Heart right ventricle (tissue), 16 donors: ENCODE measurements at regions not wholly inside any gene's neighbourhood (a gene's known extent, or its start where the extent isn't known, plus 50 kb on each side); places are given as distances from the start of the nearest gene placed in this dataset.

Source experiments
- ATAC-seq, 8 donors: fragments of 200-7000 bp; cut with Tn5 transposase; one replicate each; pipeline ENCODE4 v1.9.1; 2020; ENCODE audit warnings: mild to moderate bottlenecking in 8 of 8, moderate library complexity in 8 of 8, moderate number of reproducible peaks in 1 of 8
- DNase-seq, 2 donors: peaks; one replicate each; pipeline ENCODE4 v3.0.0-alpha.2; 2020
- H3K27ac ChIP-seq, 10 donors: fragments of 200-600 bp; sonication (generic) in 2 of 10; one replicate each; pipeline versions ENCODE4 v1.5.0 to v1.8.0; 2020 to 2022; ENCODE audit warnings: mild to moderate bottlenecking in 3 of 10
- H3K27me3 ChIP-seq, 7 donors: fragments of 200-600 bp; one replicate each; pipeline ENCODE4 v1.8.0; 2021 to 2022; ENCODE audit warnings: mild to moderate bottlenecking in 2 of 7
- H3K36me3 ChIP-seq, 9 donors: fragments of 200-600 bp; sonication (generic) in 1 of 9; one replicate each; pipeline versions ENCODE4 v1.5.0 to v1.8.0; 2020 to 2022; ENCODE audit warnings: mild to moderate bottlenecking in 2 of 9
- H3K4me1 ChIP-seq, 9 donors: fragments of 200-600 bp; sonication (generic) in 1 of 9; one replicate each; pipeline versions ENCODE4 v1.5.0 to v1.8.0; 2020 to 2022; ENCODE audit warnings: mild to moderate bottlenecking in 4 of 9
- H3K4me3 ChIP-seq, 10 donors: fragments of 200-600 bp; sonication (generic) in 2 of 10; one replicate each; pipeline versions ENCODE4 v1.5.0 to v1.8.0; 2020 to 2022; ENCODE audit warnings: mild to moderate bottlenecking in 7 of 10, moderate library complexity in 2 of 10
- H3K9me3 ChIP-seq, 11 donors: fragments of 200-600 bp in 10 of 11; sonication (generic) in 2 of 11; one replicate each; pipeline versions ENCODE4 v1.5.0 to v1.8.0; 2013 to 2022; ENCODE audit warnings: mild to moderate bottlenecking in 2 of 11, control low read depth in 1 of 11, moderate library complexity in 1 of 11
- CTCF ChIP-seq, 9 donors: fragments of 200-600 bp; sonication (generic) in 2 of 9; IDR thresholded peaks; one replicate each; pipeline versions ENCODE4 v1.5.0 to v1.8.0; 2021 to 2022; ENCODE audit warnings: antibody characterized with exemption in 9 of 9, mild to moderate bottlenecking in 5 of 9, moderate library complexity in 1 of 9
- WGBS, 2 donors: extraction: QIAGEN DNeasy Blood & Tissue Kit; methylation state at CpG; one replicate each; pipeline ENCODE4 v1.1.7; 2013; ENCODE audit warnings: inconsistent platforms in 1 of 2; 5-methylcytosine and 5-hydroxymethylcytosine counted together
- intact Hi-C, 10 donors: fragments of 100-400 bp; cut with DNase I; formaldehyde crosslinking; loops; one replicate each; pipeline versions ENCODE4 v1.11.1 to v1.14.2; 2022
- donor health status: Arrhythmogenic right ventricular cardiomyopathy.
- donor health status: ischemic (EF 13 %, LVEDD 7.1; RV severe dilation, severe dysfunction).
- donor health status: healthy with polysubstance abuse.
- donor health status: DM: no; HTN: yes; CAD: no.
- donor health status: DM: no; HTN: no; CAD: no.
- donor health status: ischemic (EF 25% LVEDD 6.9; RV normal size, moderate dysfunction).
- donor health status: ischemic (EF 25% LVEDD 5.7; RV mildly dilated, moderate dysfunction).
- donor health status: healthy.
- donor health status: DM: yes; HTN: yes; CAD: no.
- donor health status: Ischemic cardiomyopathy.
- donor health status: ischemic (EF 35%, LVEDD 5.7; RV mildly dilated, moderate dysfunction).
- donor health status: nonischemic (EF 11% LVEDD 7.7; RV severe dilation, severe dysfunction).
- donor health status: DM: yes; HTN: yes; CAD: no.
- donor health status: PGD.
- donor health status: ischemic (EF 29% LVEDD 5.4; RV normal size, mild dysfunction).
- donor health status: nonischemic (EF 23%, LVEDD 6.1; RV moderate dilation, normal function).

DNA sequence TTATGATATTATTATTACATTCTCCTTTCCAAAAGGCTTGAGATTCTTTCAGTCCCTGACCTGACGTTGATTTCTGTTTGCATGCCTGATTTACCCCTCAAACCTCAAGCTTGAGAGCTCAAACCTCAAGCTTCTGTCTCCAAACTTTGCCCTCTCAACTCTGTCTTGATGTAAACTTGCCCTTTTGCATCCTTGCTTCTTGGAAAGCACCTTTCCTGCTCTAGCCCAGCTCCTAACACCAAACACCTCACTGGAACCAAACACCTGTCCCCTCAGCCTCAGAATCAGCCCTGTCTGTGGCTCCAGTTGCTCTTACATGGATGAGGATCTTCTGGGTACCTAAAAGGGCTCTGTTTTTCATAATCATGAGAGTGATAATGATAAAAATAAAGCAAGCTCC is 109.2 kb downstream of the GP2 start:
- DNase-seq, result no peak
- no peak overlapping the region for H3K27ac ChIP-seq
- peaks cover 0 to 6% (median 0%) of the 10 kb centered on the region in 11 donors for H3K9me3 ChIP-seq
- no peak overlapping the region for H3K4me3 ChIP-seq
- peaks cover 0 to 15% (median 0%) of the 10 kb centered on the region in 7 donors for H3K27me3 ChIP-seq
- no peak for ATAC-seq
- 70 to 95% methylated on average over 1 of the region's 1 CpG for WGBS, 2 donors
- no peak for TF ChIP-seq CTCF (IDR thresholded peaks at IDR 0.05)
- H3K36me3 ChIP-seq, result no peaks in the 10 kb centered on the region
- intact Hi-C loops, result no loop called here
- peaks cover 0 to 4% (median 0%) of the 10 kb centered on the region in 9 donors for H3K4me1 ChIP-seq

DNA sequence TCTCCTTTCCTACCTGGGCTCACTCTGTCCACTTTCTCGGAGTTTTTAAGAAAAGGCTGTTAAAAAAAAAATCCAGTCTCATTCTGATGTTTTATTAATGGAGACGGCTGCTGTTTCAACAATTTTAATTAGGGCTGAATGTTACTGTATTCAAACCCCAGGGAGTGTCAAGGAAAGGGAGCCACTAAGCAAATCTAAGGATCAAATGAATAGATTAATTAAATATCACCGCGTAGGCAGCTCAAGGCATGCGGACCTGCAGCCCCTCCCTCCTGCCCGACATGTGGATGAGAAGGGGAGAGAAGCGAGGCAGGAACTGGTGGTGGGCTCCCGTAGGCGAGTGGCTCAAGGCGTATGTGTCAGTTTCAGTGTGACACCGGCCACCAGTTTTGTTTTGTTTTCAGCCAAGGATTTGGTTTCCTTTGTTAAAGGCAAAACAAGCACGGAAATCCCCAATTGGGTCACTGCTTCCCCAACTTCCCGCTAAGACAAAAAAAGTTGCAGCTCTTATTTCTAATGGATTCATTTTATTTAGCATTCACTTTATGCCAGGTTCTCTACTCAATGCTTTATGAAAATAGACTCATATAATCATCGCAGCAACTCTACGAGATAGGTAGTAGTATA is 110.6 kb downstream of the GP2 start:
- Histone ChIP-seq H3K4me1 (peaks cover 0 to 4% (median 0%) of the 10 kb centered on the region in 9 donors), H3K27ac (peak overlapping the region in 3 of 10 donors; percentile 23 to 57 (median 29)), H3K27me3 (peaks cover 0 to 8% (median 0%) of the 10 kb centered on the region in 7 donors), H3K4me3 (peak overlapping the region in 1 of 10 donors; percentile 8), H3K36me3 (no peaks in the 10 kb centered on the region), H3K9me3 (peaks cover 0 to 6% (median 0%) of the 10 kb centered on the region in 11 donors)
- 57 to 59% methylated on average over 15 of the region's 15 CpGs for WGBS, 2 donors
- intact Hi-C loops, result no loop called here
- ATAC-seq (no peak), DNase-seq (no peak)
- no peak for TF ChIP-seq CTCF (IDR thresholded peaks at IDR 0.05)

- 19 to 22% methylated on average over 2 of the region's 2 CpGs for WGBS, 2 donors
Measured at GRCh38 chr16:20214401-20214800, 112.9 kb downstream of the GP2 start.

DNA sequence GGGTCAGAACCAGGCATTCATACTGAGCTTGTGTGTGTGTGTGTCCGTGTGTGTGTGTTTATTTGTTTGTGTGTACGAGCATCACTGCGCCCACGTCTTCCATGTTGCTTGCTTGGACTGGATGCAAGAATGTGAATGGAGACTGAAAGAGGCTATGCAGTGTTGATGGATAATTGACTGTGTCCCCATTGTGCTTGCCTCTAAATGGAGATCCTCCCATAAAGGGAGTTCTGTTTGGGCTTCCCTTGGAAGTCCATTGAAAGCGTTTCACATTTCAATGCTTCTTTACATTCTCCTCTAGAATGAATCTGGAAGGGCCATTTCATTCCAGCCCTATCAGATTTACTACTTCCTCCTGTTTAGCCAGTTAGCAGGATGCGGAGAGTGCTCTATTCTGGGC is 124.0 kb downstream of the GP2 start:
- TF ChIP-seq CTCF (IDR thresholded peaks at IDR 0.05), result no peak
- no peaks in the 10 kb centered on the region for H3K4me1 ChIP-seq
- H3K27me3 ChIP-seq, result peaks cover 0 to 45% (median 11%) of the 10 kb centered on the region in 7 donors
- ATAC-seq (no peak), DNase-seq (no peak)
- H3K9me3 ChIP-seq, result peaks cover 0 to 7% (median 0%) of the 10 kb centered on the region in 11 donors
- H3K4me3 ChIP-seq, result no peak overlapping the region
- WGBS, 2 donors, result 59 to 77% methylated on average over 6 of the region's 6 CpGs
- no peaks in the 10 kb centered on the region for H3K36me3 ChIP-seq
- intact Hi-C loops, result no loop called here
- H3K27ac ChIP-seq, result no peak overlapping the region

More at GRCh38 chr16:20214401-20214800, 112.9 kb downstream of the GP2 start:
- Histone ChIP-seq H3K4me1 (peaks cover 0 to 4% (median 0%) of the 10 kb centered on the region in 9 donors), H3K27ac (no peak overlapping the region), H3K4me3 (no peak overlapping the region), H3K9me3 (peaks cover 0 to 14% (median 0%) of the 10 kb centered on the region in 11 donors), H3K36me3 (no peaks in the 10 kb centered on the region), H3K27me3 (peaks cover 0 to 6% (median 0%) of the 10 kb centered on the region in 7 donors)
- TF ChIP-seq CTCF (IDR thresholded peaks at IDR 0.05), result no peak
- DNase-seq (no peak), ATAC-seq (no peak)
- intact Hi-C loops, result no loop called here
